Esophagus squamous epithelium (tissue), 5 donors: ENCODE measurements at regions not wholly inside any gene's neighbourhood (a gene's known extent, or its start where the extent isn't known, plus 50 kb on each side); places are given as distances from the start of the nearest gene placed in this dataset.
"Not testable (repeated sequence)": the region's sequence is repeated elsewhere in the genome, so short reads cannot be mapped to it uniquely, and the experiment has no call there.

Experiments
- DNase-seq: peaks from one replicate; lab custom pipeline; 2025; lab: John Stamatoyannopoulos, UW
- H3K27ac ChIP-seq, 4 donors: fragments of 200-600 bp; sonication (generic); one replicate each; pipeline ENCODE4 v1.5.1; 2016 to 2019; ENCODE audit warnings: mild to moderate bottlenecking in 1 of 4
- H3K27me3 ChIP-seq, 4 donors: fragments of 200-600 bp; sonication (generic); 1 replicate in 3 of 4; 2 replicates in 1 of 4; pipeline versions ENCODE4 v1.5.1 to v1.6.0; 2017 to 2021; ENCODE audit warnings: antibody characterized with exemption in 1 of 4
- H3K36me3 ChIP-seq, 3 donors: fragments of 200-600 bp; sonication (generic); one replicate each; pipeline ENCODE4 v1.5.1; 2016 to 2019
- H3K4me1 ChIP-seq, 3 donors: fragments of 200-600 bp; sonication (generic); one replicate each; pipeline ENCODE4 v1.5.1; 2017 to 2019
- H3K4me3 ChIP-seq, 4 donors: fragments of 200-600 bp; sonication (generic); 1 replicate in 3 of 4; 2 replicates in 1 of 4; pipeline ENCODE4 v1.5.1; 2016 to 2019; ENCODE audit warnings: mild to moderate bottlenecking in 2 of 4, moderate library complexity in 1 of 4
- H3K9me3 ChIP-seq, 3 donors: fragments of 200-600 bp; sonication (generic); one replicate each; pipeline ENCODE4 v1.5.1; 2016 to 2019
- POLR2A ChIP-seq, 4 donors: fragments of 450-650 bp; IDR thresholded peaks; one replicate each; pipeline ENCODE4 v1.6.1; 2017; ENCODE audit warnings: antibody characterized with exemption in 4 of 4, mild to moderate bottlenecking in 4 of 4, moderate library complexity in 3 of 4
- WGBS, 2 donors: methylation state at CpG; one replicate each; pipeline ENCODE4 v1.1.5; 2018; 5-methylcytosine and 5-hydroxymethylcytosine counted together
- intact Hi-C: fragments of 100-400 bp; cut with DNase I; formaldehyde crosslinking; loops from one replicate; pipeline ENCODE4 v1.15.0; 2022
- TF ChIP-seq, protein P1 (sequence below), 6 experiments: fragments of 450-650 bp in 4 of 6; fragments of 200-600 bp in 2 of 6; sonication (generic) in 2 of 6; IDR thresholded peaks; one replicate each; pipeline ENCODE4 v1.5.1; 2016 to 2019; ENCODE audit warnings: antibody characterized with exemption in 6 of 6, mild to moderate bottlenecking in 4 of 6, moderate library complexity in 4 of 6
- donor health status: DM: yes; HTN: yes; CAD: no.

DNA sequence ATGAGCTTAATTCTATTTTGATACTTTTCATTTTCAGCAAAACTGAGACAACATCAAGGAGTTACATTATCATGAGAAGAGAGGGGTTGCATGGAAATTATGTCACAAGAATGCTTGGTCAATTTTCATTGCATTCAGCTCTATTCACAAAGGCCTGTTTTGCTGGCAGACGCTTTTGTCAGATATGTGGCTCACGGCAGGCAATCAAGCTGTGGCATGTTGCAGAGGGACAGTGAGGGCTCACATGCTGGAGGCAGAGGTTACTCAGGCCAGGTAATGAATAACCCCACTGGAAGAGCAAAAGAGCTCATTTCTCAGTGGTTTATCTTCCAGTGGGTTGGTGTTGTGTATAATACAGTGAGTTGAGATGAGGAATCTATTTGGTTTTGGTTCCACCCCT is 98.7 kb upstream of the RBFOX1 start:
- Histone ChIP-seq H3K9me3 (no peaks in the 10 kb centered on the region), H3K27me3 (no peaks in the 10 kb centered on the region), H3K27ac (no peak overlapping the region), H3K4me1 (no peaks in the 10 kb centered on the region), H3K4me3 (no peak overlapping the region), H3K36me3 (no peaks in the 10 kb centered on the region)
- DNase-seq = no peak
- intact Hi-C loops = no loop called here
- WGBS, 2 donors = 42 to 55% methylated on average over 2 of the region's 2 CpGs
- TF ChIP-seq POLR2A (IDR thresholded peaks at IDR 0.05) = no peak
- TF ChIP-seq, protein P1, sequence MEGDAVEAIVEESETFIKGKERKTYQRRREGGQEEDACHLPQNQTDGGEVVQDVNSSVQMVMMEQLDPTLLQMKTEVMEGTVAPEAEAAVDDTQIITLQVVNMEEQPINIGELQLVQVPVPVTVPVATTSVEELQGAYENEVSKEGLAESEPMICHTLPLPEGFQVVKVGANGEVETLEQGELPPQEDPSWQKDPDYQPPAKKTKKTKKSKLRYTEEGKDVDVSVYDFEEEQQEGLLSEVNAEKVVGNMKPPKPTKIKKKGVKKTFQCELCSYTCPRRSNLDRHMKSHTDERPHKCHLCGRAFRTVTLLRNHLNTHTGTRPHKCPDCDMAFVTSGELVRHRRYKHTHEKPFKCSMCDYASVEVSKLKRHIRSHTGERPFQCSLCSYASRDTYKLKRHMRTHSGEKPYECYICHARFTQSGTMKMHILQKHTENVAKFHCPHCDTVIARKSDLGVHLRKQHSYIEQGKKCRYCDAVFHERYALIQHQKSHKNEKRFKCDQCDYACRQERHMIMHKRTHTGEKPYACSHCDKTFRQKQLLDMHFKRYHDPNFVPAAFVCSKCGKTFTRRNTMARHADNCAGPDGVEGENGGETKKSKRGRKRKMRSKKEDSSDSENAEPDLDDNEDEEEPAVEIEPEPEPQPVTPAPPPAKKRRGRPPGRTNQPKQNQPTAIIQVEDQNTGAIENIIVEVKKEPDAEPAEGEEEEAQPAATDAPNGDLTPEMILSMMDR (IDR thresholded peaks at IDR 0.05) = no peak

- WGBS, 2 donors = 84 to 88% methylated on average over 5 of the region's 5 CpGs
- Histone ChIP-seq H3K4me1 (no peaks in the 10 kb centered on the region), H3K27me3 (peaks cover 0 to 4% (median 0%) of the 10 kb centered on the region in 4 donors), H3K4me3 (no peak overlapping the region), H3K9me3 (no peaks in the 10 kb centered on the region), H3K36me3 (no peaks in the 10 kb centered on the region), H3K27ac (no peak overlapping the region)
- no peak for DNase-seq
- intact Hi-C loops = no loop called here
- TF ChIP-seq, protein P1 (IDR thresholded peaks at IDR 0.05) = no peak
- TF ChIP-seq POLR2A (IDR thresholded peaks at IDR 0.05) = no peak
Observed at GRCh38 chr16:7231762-7232161, 100.9 kb upstream of the RBFOX1 start.

- H3K4me1 ChIP-seq, DNase-seq, H3K4me3 ChIP-seq, intact Hi-C loops, H3K9me3 ChIP-seq, H3K27ac ChIP-seq, H3K36me3 ChIP-seq, H3K27me3 ChIP-seq: not testable (repeated sequence)
- 66 to 67% methylated on average over 3 of the region's 3 CpGs for WGBS, 2 donors
Observed at GRCh38 chr16:7229433-7230218, 103.0 kb upstream of the RBFOX1 start.

DNA sequence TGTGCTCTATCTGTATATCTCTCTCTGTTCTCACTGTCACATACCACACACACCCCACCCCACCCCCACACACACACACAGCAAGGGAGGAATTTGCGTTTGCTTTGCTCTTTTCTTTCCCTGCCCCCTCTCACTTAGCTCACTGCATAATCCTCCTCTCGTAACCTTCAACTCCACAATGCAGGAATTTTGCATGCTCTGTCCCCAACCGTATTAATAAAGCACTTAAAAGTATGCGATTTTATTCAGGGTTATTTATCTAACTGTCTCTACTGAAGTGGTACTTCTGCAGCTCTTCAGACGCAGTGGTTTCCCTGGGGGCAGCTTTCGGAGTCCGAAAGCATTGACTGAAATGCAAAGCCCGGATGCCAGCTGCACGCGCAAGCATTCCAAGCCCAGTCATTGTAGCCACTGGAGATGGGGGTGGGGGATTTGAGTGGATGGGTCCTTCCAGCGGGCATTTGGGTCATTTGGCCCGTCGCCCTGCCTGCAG is 105.4 kb upstream of the RBFOX1 start:
- H3K4me3 ChIP-seq = no peak overlapping the region
- no peaks in the 10 kb centered on the region for H3K36me3 ChIP-seq
- H3K9me3 ChIP-seq = no peaks in the 10 kb centered on the region
- no peaks in the 10 kb centered on the region for H3K4me1 ChIP-seq
- intact Hi-C loops = no loop called here
- no peak overlapping the region for H3K27ac ChIP-seq
- 19 to 25% methylated on average over 5 to 7 of the region's 13 CpGs for WGBS, 2 donors
- peaks cover 0 to 4% (median 0%) of the 10 kb centered on the region in 4 donors for H3K27me3 ChIP-seq
- TF ChIP-seq, protein P1 (IDR thresholded peaks at IDR 0.05) = no peak
- TF ChIP-seq POLR2A (IDR thresholded peaks at IDR 0.05) = no peak
- no peak for DNase-seq

DNA sequence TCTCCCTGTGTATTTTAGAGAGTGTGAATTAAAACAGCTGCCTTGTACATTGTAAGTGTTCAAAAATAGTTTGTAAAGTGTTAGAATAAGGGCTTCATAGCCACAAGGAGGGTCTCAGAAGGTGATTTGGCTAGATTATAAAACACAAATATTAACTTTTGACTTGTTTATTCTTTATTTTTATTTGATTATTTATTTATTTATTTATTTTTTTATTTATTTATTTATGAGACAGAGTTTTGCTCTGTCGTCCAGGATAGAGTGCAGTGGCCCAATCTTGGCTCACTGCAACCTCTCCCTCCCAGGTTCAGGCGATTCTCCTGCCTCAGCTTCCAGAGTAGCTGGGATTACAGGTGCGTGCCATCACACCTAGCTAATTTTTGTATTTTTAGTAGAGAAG is 111.5 kb upstream of the RBFOX1 start:
- TF ChIP-seq, protein P1 (IDR thresholded peaks at IDR 0.05) = no peak
- no peak for TF ChIP-seq POLR2A (IDR thresholded peaks at IDR 0.05)
- no peaks in the 10 kb centered on the region for H3K27me3 ChIP-seq
- intact Hi-C loops = no loop called here
- no peaks in the 10 kb centered on the region for H3K36me3 ChIP-seq
- 70 to 87% methylated on average over 3 of the region's 3 CpGs for WGBS, 2 donors
- no peak overlapping the region for H3K4me3 ChIP-seq
- H3K9me3 ChIP-seq = no peaks in the 10 kb centered on the region
- DNase-seq = no peak
- H3K27ac ChIP-seq = no peak overlapping the region
- no peaks in the 10 kb centered on the region for H3K4me1 ChIP-seq
